IMR-90 (cell line): ENCODE measurements at regions not wholly inside any gene's neighbourhood (a gene's known extent, or its start where the extent isn't known, plus 50 kb on each side); places are given as distances from the start of the nearest gene placed in this dataset.

Experiments used
- ATAC-seq: fragments of 200-7000 bp; cut with Tn5 transposase; 2 replicates; pipeline ENCODE4 v1.9.1; 2020; ENCODE audit warnings: low read depth, mild to moderate bottlenecking, moderate library complexity
- BruUV-seq: library from RNA; stranded (reverse); fragments of 400-500 nt; replicated peaks from 2 replicates; lab custom pipeline; 2021; lab: Mats Ljungman, UMichigan
- CTCF ChIA-PET: fragments of 300-600 bp; formaldehyde crosslinking; extraction: SDS; loops from one replicate; lab custom pipeline; 2021; ENCODE audit warnings: antibody characterized with exemption; lab: Yijun Ruan, JAX
- POLR2A ChIA-PET: fragments of 300-600 bp; sonication (Branson Sonifier 250); formaldehyde crosslinking; loops from one replicate; lab custom pipeline; 2022; ENCODE audit warnings: antibody characterized with exemption; ENCODE audit not compliant: unreplicated experiment; lab: Charles Lee
- DNase-seq: peaks from one replicate; pipeline ENCODE4 v3.0.0; 2013
- H2AFZ ChIP-seq: replicated peaks from 2 replicates; pipeline ENCODE3; 2013; ENCODE audit warnings: low read length, mild to moderate bottlenecking; ENCODE audit not compliant: poor library complexity
- H2AK5ac ChIP-seq: 2 replicates; pipeline ENCODE4 v1.6.1; 2013; ENCODE audit warnings: low read depth, low read length, inconsistent platforms
- H2AK9ac ChIP-seq: replicated peaks from 2 replicates; pipeline ENCODE3; 2013; ENCODE audit warnings: mild to moderate bottlenecking, low read depth, low read length, moderate library complexity; ENCODE audit not compliant: poor library complexity
- H2BK120ac ChIP-seq: 2 replicates; pipeline ENCODE4 v1.6.1; 2013; ENCODE audit warnings: low read depth, low read length, inconsistent platforms
- H2BK15ac ChIP-seq: 3 replicates; pipeline ENCODE4 v1.6.1; 2013; ENCODE audit warnings: low read depth, low read length, inconsistent platforms
- H2BK20ac ChIP-seq: 2 replicates; pipeline ENCODE4 v1.6.1; 2013; ENCODE audit warnings: low read depth, mild to moderate bottlenecking, inconsistent platforms, low read length, moderate library complexity
- H2BK5ac ChIP-seq: 2 replicates; pipeline ENCODE4 v1.6.1; 2013; ENCODE audit warnings: mild to moderate bottlenecking, low read depth, low read length, inconsistent platforms; ENCODE audit not compliant: poor library complexity, severe bottlenecking
- H3K14ac ChIP-seq: replicated peaks from 2 replicates; pipeline ENCODE4 v1.6.1; 2013; ENCODE audit warnings: low read depth, low read length, inconsistent platforms
- H3K18ac ChIP-seq: 2 replicates; pipeline ENCODE4 v1.6.1; 2013; ENCODE audit warnings: low read depth, low read length, control low read depth
- H3K23ac ChIP-seq: 2 replicates; pipeline ENCODE4 v1.6.1; 2013; ENCODE audit warnings: low read depth, low read length, inconsistent platforms
- H3K27ac ChIP-seq: 2 replicates; pipeline ENCODE4 v1.5.1; 2013; ENCODE audit warnings: mild to moderate bottlenecking, control low read depth, low read length; ENCODE audit not compliant: insufficient read depth
- H3K27me3 ChIP-seq: 2 replicates; pipeline ENCODE4 v1.6.1; 2013; ENCODE audit warnings: low read length; ENCODE audit not compliant: control insufficient read depth, insufficient read depth
- H3K36me3 ChIP-seq: 2 replicates; pipeline ENCODE4 v1.6.1; 2013; ENCODE audit warnings: low read length, mixed read lengths; ENCODE audit not compliant: control insufficient read depth, insufficient read depth
- H3K4ac ChIP-seq: 2 replicates; pipeline ENCODE4 v1.6.1; 2013; ENCODE audit warnings: low read depth, low read length, inconsistent platforms
- H3K4me1 ChIP-seq: 2 replicates; pipeline ENCODE4 v1.6.1; 2013; ENCODE audit warnings: low read length, mixed read lengths; ENCODE audit not compliant: control insufficient read depth, insufficient read depth
- H3K4me2 ChIP-seq: 2 replicates; pipeline ENCODE4 v1.6.1; 2013; ENCODE audit warnings: low read depth, mild to moderate bottlenecking, control low read depth, low read length, moderate library complexity
- H3K4me3 ChIP-seq: 2 replicates; pipeline ENCODE4 v1.5.1; 2013; ENCODE audit warnings: low read depth, mild to moderate bottlenecking, control low read depth, low read length, moderate library complexity; ENCODE audit not compliant: insufficient read depth
- H3K56ac ChIP-seq: 2 replicates; pipeline ENCODE4 v1.6.1; 2013; ENCODE audit warnings: low read length, inconsistent platforms; ENCODE audit not compliant: insufficient read depth; ENCODE audit errors: extremely low read depth
- H3K79me1 ChIP-seq, 2 experiments: 2 replicates each; pipeline ENCODE4 v1.6.1; 2013; ENCODE audit warnings: low read length in 2 of 2, inconsistent platforms in 1 of 2, low read depth in 1 of 2
- H3K9ac ChIP-seq: 2 replicates; pipeline ENCODE4 v1.6.1; 2013; ENCODE audit warnings: low read depth, low read length, control low read depth
- H3K9me1 ChIP-seq: 2 replicates; pipeline ENCODE4 v1.6.1; 2013; ENCODE audit warnings: low read length, inconsistent platforms; ENCODE audit not compliant: insufficient read depth
- H3K9me3 ChIP-seq: 2 replicates; pipeline ENCODE4 v1.6.1; 2013; ENCODE audit warnings: low read length; ENCODE audit not compliant: control insufficient read depth, insufficient read depth
- H4K20me1 ChIP-seq: 2 replicates; pipeline ENCODE4 v1.6.1; 2013; ENCODE audit warnings: low read length, inconsistent platforms; ENCODE audit not compliant: insufficient read depth
- H4K5ac ChIP-seq: 2 replicates; pipeline ENCODE4 v1.6.1; 2013; ENCODE audit warnings: mild to moderate bottlenecking, low read depth, low read length, control low read depth
- H4K8ac ChIP-seq, 2 experiments: 2 replicates each; pipeline ENCODE4 v1.6.1; 2013; ENCODE audit warnings: low read depth in 2 of 2, low read length in 2 of 2, control low read depth in 1 of 2, inconsistent platforms in 1 of 2
- H4K91ac ChIP-seq: 2 replicates; pipeline ENCODE4 v1.6.1; 2013; ENCODE audit warnings: low read depth, low read length, inconsistent platforms; ENCODE audit not compliant: insufficient read depth
- BHLHE40 ChIP-seq: fragments of 150-350 bp; IDR thresholded peaks from 2 replicates; pipeline ENCODE4 v1.6.1; 2016; ENCODE audit warnings: mild to moderate bottlenecking, low read depth, low read length
- CHD1 ChIP-seq: IDR thresholded peaks from 2 replicates; pipeline ENCODE4 v1.6.1; 2012; ENCODE audit warnings: low read depth, low read length, improper control_type of control experiment
- WGBS, 2 experiments: methylation state at CpG; one replicate each; pipeline versions ENCODE4 v1.1.5 to v1.1.7; 2013; ENCODE audit warnings: missing lambda C conversion rate in 2 of 2; ENCODE audit not compliant: insufficient read length in 1 of 2; ENCODE audit errors: extremely low coverage in 2 of 2; 5-methylcytosine and 5-hydroxymethylcytosine counted together
- dilution Hi-C: fragments of 300-500 bp; cut with HindIII; formaldehyde crosslinking; loops from one replicate; pipeline ENCODE4 v1.14.3; 2018; ENCODE audit warnings: low sequenced_read_pairs; ENCODE audit not compliant: unreplicated experiment
- in situ Hi-C: fragments of 300-500 bp; cut with MboI; formaldehyde crosslinking; loops from 3 replicates; pipeline ENCODE4 v1.14.3; 2019; ENCODE audit warnings: low sequenced_read_pairs, inconsistent platforms, mixed read lengths
- intact Hi-C: fragments of 100-400 bp; cut with micrococcal nuclease; formaldehyde crosslinking; loops from 2 replicates; pipeline ENCODE4 v1.10.0; 2022

- no peak overlapping the region for H3K23ac ChIP-seq
- 0% methylated on average over 3 of the region's 4 CpGs; no CpG with 5 or more reads in 1 of the 2 experiments for WGBS, 2 experiments
These were observed 536.8 kb downstream of the MATN1 start for GRCh38 chr1:30186586-30186985.

More at GRCh38 chr1:30186586-30186985, 536.8 kb downstream of the MATN1 start:
- H3K36me3 ChIP-seq: no peaks in the 10 kb centered on the region
- H4K20me1 ChIP-seq: no peaks in the 10 kb centered on the region
- dilution Hi-C loops (no loop called here), in situ Hi-C loops (no loop called here), intact Hi-C loops (no loop called here)
- DNase-seq (no peak), ATAC-seq (no peak)
- TF ChIP-seq CHD1 (no peak), BHLHE40 (no peak)
- H2AK5ac ChIP-seq: no peak overlapping the region
- BruUV-seq: no TSS peak
- H3K4me3 ChIP-seq: no peak overlapping the region
- no peak overlapping the region for H3K27ac ChIP-seq
- no peaks in the 10 kb centered on the region for H3K9me1 ChIP-seq
- no peak overlapping the region for H2BK20ac ChIP-seq
- H3K4me2 ChIP-seq: no peak overlapping the region
- no peak overlapping the region for H4K91ac ChIP-seq
- CTCF ChIA-PET: no interaction called here
- H3K14ac ChIP-seq: no peak overlapping the region
- H2BK15ac ChIP-seq: no peak overlapping the region
- no peak overlapping the region for H2AFZ ChIP-seq
- no peak overlapping the region for H3K56ac ChIP-seq
- no peak overlapping the region for H2BK120ac ChIP-seq
- H3K18ac ChIP-seq: no peak overlapping the region
- no peak overlapping the region for H4K8ac ChIP-seq
- H3K4me1 ChIP-seq: peaks cover 1% of the 10 kb centered on the region; the same call in 1 of the 2 replicates
- H3K9ac ChIP-seq: no peak overlapping the region
- POLR2A ChIA-PET: no interaction called here
- H3K79me1 ChIP-seq: no peaks in the 10 kb centered on the region
- H3K27me3 ChIP-seq: no peaks in the 10 kb centered on the region
- no peak overlapping the region for H2AK9ac ChIP-seq
- H3K9me3 ChIP-seq: no peaks in the 10 kb centered on the region
- H3K4ac ChIP-seq: no peak overlapping the region
- H2BK5ac ChIP-seq: no peak overlapping the region
- H4K5ac ChIP-seq: no peak overlapping the region
